ENCODE measurements at regions not wholly inside any gene's neighbourhood (a gene's known extent, or its start where the extent isn't known, plus 50 kb on each side); places are given as distances from the start of the nearest gene placed in this dataset.

DNA sequence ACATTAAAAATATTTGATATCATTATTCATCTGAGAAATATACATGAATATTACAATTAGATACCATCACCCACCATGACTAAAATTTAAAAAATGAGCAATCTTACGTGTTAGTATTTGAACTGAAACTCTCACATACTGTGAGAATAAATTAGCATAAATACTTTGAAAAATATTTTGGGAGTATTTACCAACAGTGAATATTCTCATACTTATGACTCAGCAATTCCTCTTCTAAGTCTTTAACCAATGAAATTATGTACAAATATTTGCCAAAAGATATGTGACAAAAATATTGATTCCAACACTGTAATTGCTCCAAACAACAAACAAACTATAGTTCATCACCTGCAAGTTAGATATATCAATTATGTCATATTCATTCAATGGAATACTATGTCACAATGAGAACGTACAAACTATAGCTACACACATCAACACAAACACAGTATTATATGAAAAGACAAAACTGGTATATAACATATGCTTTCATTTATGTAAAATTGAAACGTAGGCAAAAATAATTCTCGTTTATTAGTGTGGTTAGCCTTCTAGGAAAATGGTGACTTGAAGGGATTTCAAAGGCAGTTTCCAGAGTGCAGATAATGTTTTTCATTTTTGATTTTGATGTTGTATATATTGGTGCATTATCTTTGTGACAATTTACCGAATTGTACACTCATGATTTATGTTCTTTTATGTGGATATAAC, 742.2 kb downstream of the SLC16A7 start:
- no peak for DNase-seq (ENCODE audit: low read depth in 2 of 2)

GRCh38 chr12:60345442-60345841, 749.6 kb downstream of the SLC16A7 start:
- DNase-seq (ENCODE audit: low read depth in 2 of 2) = no peak

DNA sequence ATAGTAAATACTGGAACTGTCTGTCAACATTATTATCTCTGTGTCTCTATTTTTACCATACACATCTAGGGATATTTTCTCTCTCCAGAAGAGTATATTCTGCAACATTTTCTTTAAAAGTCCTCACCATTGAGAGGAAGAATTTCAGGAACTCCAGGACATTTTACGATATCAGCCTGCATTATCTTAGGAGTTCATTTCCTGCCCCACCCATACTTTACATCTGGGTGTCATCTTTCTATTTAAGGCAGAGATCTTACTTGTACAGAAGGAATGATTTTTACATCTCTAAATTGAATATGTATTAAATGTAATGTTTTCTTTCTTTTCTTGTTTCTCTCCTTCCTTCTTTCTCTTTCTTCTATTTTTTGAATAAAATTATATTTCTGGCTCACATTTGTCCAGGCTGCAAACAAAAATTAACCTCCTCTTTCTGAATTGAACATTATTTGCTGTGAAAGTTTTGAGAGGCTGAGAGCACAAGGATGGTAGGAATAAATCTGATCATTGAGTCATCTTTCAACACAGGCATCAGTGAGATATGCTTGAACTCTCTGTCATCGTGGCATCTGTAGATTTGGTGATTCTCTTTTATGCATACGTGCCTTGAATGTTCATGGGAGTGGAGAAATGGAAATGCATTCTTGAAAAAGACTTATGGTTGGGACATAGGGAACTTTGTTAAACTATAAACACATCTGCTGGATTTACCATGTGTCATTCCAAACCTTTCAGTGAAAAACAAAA, 753.6 kb downstream of the SLC16A7 start:
- no peak for DNase-seq (ENCODE audit: low read depth in 2 of 2)

GRCh38 chr12:60387356-60387755, 791.5 kb downstream of the SLC16A7 start:
- no peak for DNase-seq (ENCODE audit: low read depth in 2 of 2)

DNA sequence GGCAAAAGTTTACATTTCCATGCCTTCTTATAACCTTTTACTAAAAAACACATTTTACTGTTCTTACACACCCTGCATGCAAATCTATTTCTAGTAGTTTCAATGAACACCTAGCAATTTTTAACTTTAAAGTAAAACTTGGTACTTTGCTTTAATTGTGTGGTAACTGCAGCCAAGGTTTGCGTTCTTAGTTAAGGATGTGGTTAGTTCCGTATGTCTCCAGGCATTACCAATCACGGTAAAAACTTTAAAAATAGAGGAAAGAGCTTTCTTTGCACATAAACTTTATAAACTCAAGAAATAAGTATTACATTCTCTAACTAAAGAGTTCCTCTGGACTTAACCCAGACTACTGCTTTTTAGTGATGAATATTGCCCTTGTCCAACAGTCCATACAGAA, 795.2 kb downstream of the SLC16A7 start:
- no peak for DNase-seq (ENCODE audit: low read depth in 2 of 2)

DNA sequence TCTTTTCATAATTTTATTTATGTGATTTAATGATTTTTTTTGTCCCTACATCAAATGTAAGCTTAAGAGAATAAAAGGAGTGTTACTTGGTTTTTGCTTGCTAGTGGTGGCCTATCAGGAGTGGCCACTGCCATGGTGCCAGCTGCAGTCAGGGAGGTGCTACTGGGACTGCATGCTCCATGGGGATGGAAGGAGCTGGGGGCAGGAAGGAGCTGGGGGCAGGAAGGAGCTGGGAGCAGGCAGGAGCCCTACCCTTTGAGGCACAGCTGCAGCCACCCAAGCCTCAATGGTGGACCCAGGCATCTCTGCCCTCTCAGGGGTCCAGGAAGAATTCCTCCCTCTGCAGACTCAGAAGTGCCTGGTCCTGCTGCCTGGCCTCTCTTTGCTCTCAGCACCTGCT, 796.0 kb downstream of the SLC16A7 start:
- DNase-seq (ENCODE audit: low read depth in 2 of 2) = no peak

GRCh38 chr12:60393093-60393492, 797.3 kb downstream of the SLC16A7 start:
- no peak for DNase-seq (ENCODE audit: low read depth in 2 of 2)

DNA sequence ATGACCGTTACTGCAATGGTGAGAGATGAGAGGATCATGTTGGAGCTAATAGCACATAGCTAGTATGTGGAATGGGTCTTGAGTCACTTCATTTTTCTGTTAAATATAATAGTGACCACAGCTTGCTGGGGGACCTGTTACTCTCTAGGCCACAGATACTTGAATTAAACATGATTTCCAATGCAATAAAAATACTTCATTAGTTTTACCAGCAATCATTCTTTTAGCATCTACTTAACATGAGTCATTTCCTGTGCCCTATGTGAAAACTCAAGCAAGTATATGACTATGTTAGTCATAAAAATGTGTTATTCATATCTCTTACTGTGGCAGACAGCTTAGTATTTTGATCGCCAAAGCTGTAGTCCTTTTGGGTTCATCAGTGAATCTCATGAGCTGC, 798.8 kb downstream of the SLC16A7 start:
- no peak for DNase-seq (ENCODE audit: low read depth in 2 of 2)

DNA sequence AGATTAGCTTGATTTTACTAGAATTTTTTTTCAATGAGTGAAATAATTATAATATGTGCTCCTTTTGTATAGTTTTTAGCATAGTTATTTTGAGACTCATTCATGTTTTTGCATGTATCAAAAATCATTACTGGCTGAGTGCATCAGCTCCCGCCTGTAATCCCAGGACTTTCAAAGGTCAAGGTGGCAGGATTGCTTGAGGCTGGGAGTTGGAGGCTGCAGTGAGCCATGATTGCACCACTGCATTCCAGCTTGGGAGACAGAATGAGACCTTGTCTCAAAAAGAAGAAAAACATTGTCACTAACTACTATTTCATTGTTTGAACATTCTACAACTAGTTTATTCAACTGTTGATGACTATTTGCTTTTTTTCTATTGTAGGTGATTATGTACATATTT, 802.7 kb downstream of the SLC16A7 start:
- DNase-seq (ENCODE audit: low read depth in 2 of 2) = no peak

- DNase-seq (ENCODE audit: low read depth in 2 of 2) = no peak
Measured at GRCh38 chr12:60399064-60399463, 803.2 kb downstream of the SLC16A7 start.

GRCh38 chr12:60402996-60403395, 807.2 kb downstream of the SLC16A7 start:
- no peak for DNase-seq (ENCODE audit: low read depth in 2 of 2)

DNA sequence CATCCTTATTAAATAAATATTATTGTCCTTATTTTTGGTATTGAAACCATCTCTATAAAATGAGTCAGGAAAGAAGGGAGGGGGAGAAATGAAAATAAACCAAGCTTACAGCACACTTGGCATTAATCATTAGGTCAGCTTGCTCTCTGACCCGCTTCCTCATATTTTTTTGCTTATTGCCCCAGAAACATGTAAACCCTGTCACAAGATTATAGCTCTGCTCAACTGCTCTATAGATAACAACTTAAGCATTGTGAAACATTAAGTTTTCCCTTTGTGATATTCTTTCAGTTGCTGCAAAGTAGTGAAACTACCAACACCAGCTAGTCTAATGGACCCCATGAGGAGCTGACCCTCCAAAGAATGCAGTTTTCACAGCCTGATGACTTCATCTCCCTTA, 819.5 kb downstream of the SLC16A7 start:
- no peak for DNase-seq (ENCODE audit: low read depth in 2 of 2)

DNA sequence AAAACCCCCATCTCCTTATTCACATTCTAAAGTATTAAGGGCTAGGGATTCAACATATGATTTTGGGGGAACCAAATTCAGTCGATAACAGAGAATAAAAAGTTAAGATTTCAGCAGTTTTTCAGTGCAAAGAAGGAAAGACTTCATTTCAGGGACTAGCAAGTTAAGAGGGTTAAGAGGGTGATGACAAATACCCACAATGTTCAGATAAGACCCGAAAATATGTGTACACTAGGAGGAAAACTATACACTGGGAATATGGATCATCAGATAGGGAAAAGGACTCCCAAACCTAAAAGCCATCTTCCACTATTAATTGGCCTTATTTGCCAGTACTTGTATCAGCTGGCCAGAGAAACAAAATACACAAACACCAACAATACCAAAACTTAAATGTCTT, 824.2 kb downstream of the SLC16A7 start:
- no peak for DNase-seq (ENCODE audit: low read depth in 2 of 2)

- no peak for DNase-seq (ENCODE audit: low read depth in 2 of 2)
Measured at GRCh38 chr12:60421741-60422140, 825.9 kb downstream of the SLC16A7 start.

- no peak for DNase-seq (ENCODE audit: low read depth in 2 of 2)
Measured at GRCh38 chr12:60437297-60437696, 841.5 kb downstream of the SLC16A7 start.

DNA sequence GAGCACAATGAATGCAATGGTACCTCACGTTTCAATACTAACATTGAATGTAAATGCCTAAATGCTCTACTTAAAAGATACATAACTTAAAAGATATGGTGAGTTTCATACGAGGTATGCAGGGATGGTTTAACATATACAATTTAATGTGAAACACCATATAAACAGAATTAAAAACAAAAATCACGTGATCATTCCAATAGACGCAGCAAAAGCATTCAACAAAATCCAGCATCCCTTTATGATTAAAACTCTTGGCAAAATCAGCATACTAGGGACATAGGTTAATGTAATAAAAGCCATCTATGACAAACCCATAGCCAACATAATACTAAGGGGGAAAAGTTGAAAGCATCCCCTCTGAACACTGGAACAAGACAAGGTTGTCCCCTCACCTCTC, 845.7 kb downstream of the SLC16A7 start:
- DNase-seq (ENCODE audit: low read depth in 2 of 2) = no peak

GRCh38 chr12:60451457-60451856, 855.6 kb downstream of the SLC16A7 start:
- DNase-seq (ENCODE audit: low read depth in 2 of 2) = no peak

DNA sequence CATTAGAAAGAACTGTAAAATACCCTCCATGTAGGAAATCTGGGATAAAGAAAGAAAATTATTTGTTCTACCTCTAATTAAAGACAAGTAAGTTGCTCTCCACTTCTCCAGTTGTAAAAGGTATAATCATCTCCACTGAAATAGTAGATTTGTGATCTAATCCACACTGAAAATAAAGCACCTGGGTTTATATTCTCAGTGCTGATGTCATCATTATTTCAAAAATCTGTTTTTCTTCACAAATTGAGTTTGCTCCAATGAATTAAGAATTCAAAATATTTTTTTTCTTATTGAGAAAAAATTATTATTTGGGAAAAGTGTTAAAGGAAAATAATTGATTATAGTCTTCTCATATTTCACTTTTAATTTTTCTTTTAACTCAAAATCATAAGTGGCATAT, 869.2 kb downstream of the SLC16A7 start:
- no peak for DNase-seq (ENCODE audit: low read depth in 2 of 2)

- DNase-seq (ENCODE audit: low read depth in 2 of 2) = no peak
Measured at GRCh38 chr12:60468546-60468945, 872.7 kb downstream of the SLC16A7 start.

GRCh38 chr12:60475825-60476224, 880.0 kb downstream of the SLC16A7 start:
- no peak for DNase-seq (ENCODE audit: low read depth in 2 of 2)

- no peak for DNase-seq (ENCODE audit: low read depth in 2 of 2)
Measured at GRCh38 chr12:60487284-60487683, 891.5 kb downstream of the SLC16A7 start.

GRCh38 chr12:60489071-60489470, 893.2 kb downstream of the SLC16A7 start:
- no peak for DNase-seq (ENCODE audit: low read depth in 2 of 2)

- no peak for DNase-seq (ENCODE audit: low read depth in 2 of 2)
Measured at GRCh38 chr12:60494244-60494643, 898.4 kb downstream of the SLC16A7 start.

GRCh38 chr12:60498656-60499055, 902.8 kb downstream of the SLC16A7 start:
- no peak for DNase-seq (ENCODE audit: low read depth in 2 of 2)

All from stimulated activated CD4-positive, alpha-beta T cell treated with anti-CD3 and anti-CD28 coated beads, Interleukin-15, amount 100 ng/mL, for 48 hours (primary cell).